HG03060 (cell line): ENCODE measurements at regions not wholly inside any gene's neighbourhood (a gene's known extent, or its start where the extent isn't known, plus 50 kb on each side); places are given as distances from the start of the nearest gene placed in this dataset.

Source experiments
- ATAC-seq: cut with Tn5 transposase; IDR thresholded peaks from one replicate; pipeline ENCODE4 v1.9.1; 2021; ENCODE audit warnings: low read depth, moderate number of reproducible peaks; ENCODE audit not compliant: unreplicated experiment

GRCh38 chr5:5586721-5587120 lies 164.2 kb downstream of the ICE1 start:
- no peak for ATAC-seq

- ATAC-seq: no peak
Observed at GRCh38 chr5:5585751-5586341, 163.4 kb downstream of the ICE1 start.

- no peak for ATAC-seq
Observed at GRCh38 chr5:5584751-5585150, 162.3 kb downstream of the ICE1 start.

GRCh38 chr5:5584236-5584745 lies 161.8 kb downstream of the ICE1 start:
- no peak for ATAC-seq

- no peak for ATAC-seq
Observed at GRCh38 chr5:5583832-5584231, 161.4 kb downstream of the ICE1 start.

- ATAC-seq: no peak
Observed at GRCh38 chr5:5583023-5583765, 160.7 kb downstream of the ICE1 start.

- no peak for ATAC-seq
Observed at GRCh38 chr5:5581080-5581479, 158.6 kb downstream of the ICE1 start.

GRCh38 chr5:5576744-5577143 lies 154.3 kb downstream of the ICE1 start:
- no peak for ATAC-seq

- no peak for ATAC-seq
Observed at GRCh38 chr5:5575461-5575860, 153.0 kb downstream of the ICE1 start.

- ATAC-seq: no peak
Observed at GRCh38 chr5:5573798-5574380, 151.4 kb downstream of the ICE1 start.

GRCh38 chr5:5572976-5573797 lies 150.7 kb downstream of the ICE1 start:
- ATAC-seq: no peak

GRCh38 chr5:5572010-5572865 lies 149.8 kb downstream of the ICE1 start:
- no peak for ATAC-seq

GRCh38 chr5:5570646-5571045 lies 148.2 kb downstream of the ICE1 start:
- no peak for ATAC-seq

- ATAC-seq: no peak
Observed at GRCh38 chr5:5564898-5565297, 142.4 kb downstream of the ICE1 start.

- no peak for ATAC-seq
Observed at GRCh38 chr5:5560016-5560415, 137.5 kb downstream of the ICE1 start.

- ATAC-seq: no peak
Observed at GRCh38 chr5:5558638-5559527, 136.4 kb downstream of the ICE1 start.

- ATAC-seq: no peak
Observed at GRCh38 chr5:5558102-5558501, 135.6 kb downstream of the ICE1 start.

- no peak for ATAC-seq
Observed at GRCh38 chr5:5551499-5551898, 129.0 kb downstream of the ICE1 start.

GRCh38 chr5:5546408-5546807 lies 123.9 kb downstream of the ICE1 start:
- ATAC-seq: no peak
